GM23248 (cell line): ENCODE measurements at regions not wholly inside any gene's neighbourhood (a gene's known extent, or its start where the extent isn't known, plus 50 kb on each side); places are given as distances from the start of the nearest gene placed in this dataset.

Source experiments
- EZH2 ChIP-seq: fragments of 200-600 bp; sonication (generic); IDR thresholded peaks from 2 replicates; pipeline ENCODE4 v1.6.1; 2018; ENCODE audit warnings: antibody characterized with exemption, mild to moderate bottlenecking; ENCODE audit not compliant: insufficient read depth, poor library complexity, severe bottlenecking
- EZH2phosphoT487 ChIP-seq: fragments of 200-600 bp; sonication (generic); IDR thresholded peaks from 2 replicates; pipeline ENCODE4 v1.6.1; 2018; ENCODE audit warnings: antibody characterized with exemption, moderate library complexity, mild to moderate bottlenecking, low read depth; ENCODE audit not compliant: insufficient read depth

DNA sequence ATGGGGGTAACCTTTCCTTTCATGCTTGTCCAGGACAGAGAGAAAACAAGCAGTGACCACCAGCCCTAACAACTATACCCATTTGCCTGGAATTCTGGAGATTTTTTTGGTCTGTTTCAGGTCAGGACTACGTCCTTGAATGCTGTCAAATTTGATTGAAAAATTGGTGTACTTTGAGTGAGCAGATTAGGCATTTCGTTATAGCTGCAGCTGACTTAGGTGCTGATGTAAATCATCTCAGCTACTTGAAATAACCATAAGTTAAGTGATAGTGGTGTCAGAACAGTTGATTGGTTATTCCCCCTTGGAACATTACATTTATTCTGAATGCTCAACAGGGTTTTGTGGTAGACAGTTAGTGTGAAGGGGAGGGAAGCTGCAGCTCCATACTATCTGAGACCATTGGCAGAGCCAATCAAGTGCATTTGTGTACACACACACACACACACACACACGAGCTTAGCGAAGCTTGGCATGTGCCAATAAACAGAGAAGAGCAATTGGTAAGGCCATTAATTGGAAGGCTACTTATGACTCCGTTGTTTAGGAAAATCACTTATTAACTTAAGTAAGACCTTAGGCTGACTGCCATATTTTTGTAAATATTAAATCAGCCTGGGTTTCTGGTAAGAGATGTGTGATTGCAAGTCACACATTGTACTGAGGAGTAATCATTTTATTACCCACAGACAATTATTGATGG lies 447.8 kb downstream of the MFSD1 start:
- TF ChIP-seq EZH2 (no peak), EZH2phosphoT487 (no peak)
